Colonic mucosa (tissue), 4 donors: ENCODE measurements at regions not wholly inside any gene's neighbourhood (a gene's known extent, or its start where the extent isn't known, plus 50 kb on each side); places are given as distances from the start of the nearest gene placed in this dataset.

Experiments
- DNase-seq: peaks from one replicate; pipeline ENCODE4 v3.0.0-alpha.2; 2020
- H3K27ac ChIP-seq: fragments of 200-600 bp; one replicate; pipeline ENCODE4 v1.8.0; 2021
- H3K27me3 ChIP-seq: fragments of 200-600 bp; one replicate; pipeline ENCODE4 v1.8.0; 2021
- H3K36me3 ChIP-seq: fragments of 200-600 bp; one replicate; pipeline ENCODE4 v1.8.0; 2021
- H3K4me1 ChIP-seq: fragments of 200-600 bp; one replicate; pipeline ENCODE4 v1.8.0; 2021; ENCODE audit warnings: mild to moderate bottlenecking
- H3K4me3 ChIP-seq: fragments of 200-600 bp; one replicate; pipeline ENCODE4 v1.8.0; 2021
- H3K9ac ChIP-seq, 2 donors: one replicate each; pipeline ENCODE4 v1.7.0; 2013; ENCODE audit warnings: control low read depth in 2 of 2, low read depth in 2 of 2, low read length in 2 of 2
- H3K9me3 ChIP-seq: fragments of 200-600 bp; one replicate; pipeline ENCODE4 v1.8.0; 2021
- CTCF ChIP-seq: fragments of 200-600 bp; IDR thresholded peaks from one replicate; pipeline ENCODE4 v1.8.0; 2022; ENCODE audit warnings: antibody characterized with exemption, mild to moderate bottlenecking
- intact Hi-C: fragments of 100-400 bp; cut with DNase I; formaldehyde crosslinking; loops from one replicate; pipeline ENCODE4 v1.14.1; 2022
- donor health status: healthy.
- donor health status: DM: no; HTN: no; CAD: no.
- donor health status: DM: no; HTN: no; CAD: no.

DNA sequence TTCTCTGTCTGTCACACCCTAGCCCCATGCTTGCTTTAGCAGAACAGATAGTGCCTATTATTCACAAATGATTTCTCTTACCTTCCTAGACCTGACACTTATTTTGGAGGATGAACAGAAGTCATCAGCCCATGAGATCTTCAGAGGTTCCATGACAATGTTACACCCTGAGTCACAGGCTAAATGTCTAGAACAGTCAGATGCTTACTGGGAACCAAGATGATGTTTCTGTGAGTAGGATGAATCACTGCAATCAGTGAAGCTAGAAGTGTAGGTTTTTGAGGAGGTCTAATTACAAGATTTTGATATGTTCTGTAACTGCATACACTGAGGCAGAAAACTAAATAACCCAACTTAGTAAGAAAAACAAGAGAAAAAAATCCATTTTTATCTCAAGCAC lies 123.0 kb upstream of the THUMPD2 start:
- H3K36me3 ChIP-seq = no peaks in the 10 kb centered on the region
- no peaks in the 10 kb centered on the region for H3K9me3 ChIP-seq
- intact Hi-C loops = no loop called here
- no peak overlapping the region for H3K4me3 ChIP-seq
- TF ChIP-seq CTCF = no peak
- no peaks in the 10 kb centered on the region for H3K4me1 ChIP-seq
- DNase-seq = no peak
- H3K27ac ChIP-seq = no peak overlapping the region
- H3K27me3 ChIP-seq = no peaks in the 10 kb centered on the region
- no peak overlapping the region for H3K9ac ChIP-seq

DNA sequence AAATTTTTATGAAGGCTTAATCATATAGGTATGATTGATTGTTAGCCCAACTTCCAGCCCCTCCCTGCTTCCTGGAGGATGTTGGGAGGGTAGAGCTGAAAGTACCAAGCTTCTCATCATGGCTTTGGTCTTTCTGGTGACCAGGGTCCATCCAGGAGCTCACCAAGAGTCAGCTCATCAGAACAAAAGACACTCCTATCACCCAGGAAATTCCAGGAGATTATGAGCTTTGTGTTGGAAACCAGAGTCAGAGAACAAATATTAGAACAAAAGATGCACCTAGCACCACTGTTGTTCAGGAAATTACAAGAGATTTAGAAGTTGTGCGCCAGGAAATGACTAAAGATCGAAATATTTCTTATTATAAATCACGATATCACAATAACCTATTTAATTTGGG lies 119.9 kb upstream of the THUMPD2 start:
- Histone ChIP-seq H3K9ac (no peak overlapping the region), H3K27me3 (no peaks in the 10 kb centered on the region), H3K9me3 (no peaks in the 10 kb centered on the region), H3K27ac (no peak overlapping the region), H3K36me3 (no peaks in the 10 kb centered on the region), H3K4me3 (no peak overlapping the region), H3K4me1 (no peaks in the 10 kb centered on the region)
- intact Hi-C loops = no loop called here
- no peak for DNase-seq
- no peak for TF ChIP-seq CTCF

DNA sequence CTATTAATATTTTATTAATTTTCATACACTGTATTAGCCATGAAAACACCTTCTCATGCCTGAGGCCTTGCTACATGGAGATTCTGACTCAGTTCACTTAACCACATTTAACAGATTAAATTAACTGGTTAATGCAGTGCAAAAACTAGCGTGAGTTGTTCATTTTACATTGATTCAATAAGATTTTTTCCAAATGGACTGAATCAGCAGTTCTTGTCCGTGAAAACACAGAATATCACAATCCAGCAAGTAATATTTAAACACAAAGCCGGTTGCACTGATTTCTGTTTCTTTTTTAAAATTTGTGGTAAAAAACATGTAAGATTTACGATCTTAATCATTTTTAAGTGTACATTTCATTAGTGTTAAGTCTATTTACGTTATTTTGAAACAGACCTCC lies 118.2 kb upstream of the THUMPD2 start:
- Histone ChIP-seq H3K4me3 (no peak overlapping the region), H3K36me3 (no peaks in the 10 kb centered on the region), H3K9me3 (no peaks in the 10 kb centered on the region), H3K27ac (no peak overlapping the region), H3K4me1 (no peaks in the 10 kb centered on the region), H3K27me3 (no peaks in the 10 kb centered on the region), H3K9ac (no peak overlapping the region)
- no peak for TF ChIP-seq CTCF
- DNase-seq = no peak
- intact Hi-C loops = no loop called here

- no peaks in the 10 kb centered on the region for H3K9me3 ChIP-seq
- no peaks in the 10 kb centered on the region for H3K27me3 ChIP-seq
- no peaks in the 10 kb centered on the region for H3K36me3 ChIP-seq
- TF ChIP-seq CTCF = no peak
- H3K4me1 ChIP-seq = no peaks in the 10 kb centered on the region
- H3K4me3 ChIP-seq = no peak overlapping the region
- DNase-seq = no peak
- H3K9ac ChIP-seq = no peak overlapping the region
- intact Hi-C loops = no loop called here
- H3K27ac ChIP-seq = no peak overlapping the region
These were observed 115.0 kb upstream of the THUMPD2 start for GRCh38 chr2:39894082-39894481.

GRCh38 chr2:39893616-39894015 lies 114.6 kb upstream of the THUMPD2 start:
- no peaks in the 10 kb centered on the region for H3K4me1 ChIP-seq
- no peak overlapping the region for H3K27ac ChIP-seq
- no peak for DNase-seq
- H3K36me3 ChIP-seq = no peaks in the 10 kb centered on the region
- intact Hi-C loops = no loop called here
- H3K27me3 ChIP-seq = no peaks in the 10 kb centered on the region
- H3K9me3 ChIP-seq = no peaks in the 10 kb centered on the region
- no peak overlapping the region for H3K9ac ChIP-seq
- no peak for TF ChIP-seq CTCF
- no peak overlapping the region for H3K4me3 ChIP-seq

DNA sequence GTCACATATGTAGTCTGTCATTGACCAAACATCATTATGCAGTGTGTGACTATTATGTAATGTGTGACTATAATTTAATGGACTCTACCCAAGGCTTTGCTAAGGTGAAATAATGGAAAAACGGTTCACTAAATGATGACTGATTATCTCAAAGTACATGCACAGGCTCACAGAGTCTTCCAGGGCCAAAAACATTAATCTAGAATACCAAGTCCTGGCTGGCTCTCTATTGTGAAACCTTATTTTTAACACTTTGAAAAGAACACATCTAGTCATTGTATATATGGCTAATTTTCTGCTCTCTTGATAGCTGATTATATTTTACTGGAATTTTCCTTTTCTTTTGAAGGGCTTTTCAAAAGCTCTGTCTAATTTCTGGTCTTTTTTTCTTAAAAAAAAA lies 102.9 kb upstream of the THUMPD2 start:
- no peak for TF ChIP-seq CTCF
- intact Hi-C loops = no loop called here
- Histone ChIP-seq H3K4me3 (no peak overlapping the region), H3K4me1 (no peaks in the 10 kb centered on the region), H3K9ac (no peak overlapping the region), H3K27me3 (no peaks in the 10 kb centered on the region), H3K9me3 (no peaks in the 10 kb centered on the region), H3K36me3 (no peaks in the 10 kb centered on the region), H3K27ac (no peak overlapping the region)
- no peak for DNase-seq
